GM19328 (cell line): ENCODE measurements at regions not wholly inside any gene's neighbourhood (a gene's known extent, or its start where the extent isn't known, plus 50 kb on each side); places are given as distances from the start of the nearest gene placed in this dataset.
"Not testable (repeated sequence)": the region's sequence is repeated elsewhere in the genome, so short reads cannot be mapped to it uniquely, and the experiment has no call there.

Experiments
- ATAC-seq: cut with Tn5 transposase; IDR thresholded peaks from one replicate; pipeline ENCODE4 v1.9.1; 2021; ENCODE audit warnings: mild to moderate bottlenecking, moderate library complexity; ENCODE audit not compliant: unreplicated experiment

DNA sequence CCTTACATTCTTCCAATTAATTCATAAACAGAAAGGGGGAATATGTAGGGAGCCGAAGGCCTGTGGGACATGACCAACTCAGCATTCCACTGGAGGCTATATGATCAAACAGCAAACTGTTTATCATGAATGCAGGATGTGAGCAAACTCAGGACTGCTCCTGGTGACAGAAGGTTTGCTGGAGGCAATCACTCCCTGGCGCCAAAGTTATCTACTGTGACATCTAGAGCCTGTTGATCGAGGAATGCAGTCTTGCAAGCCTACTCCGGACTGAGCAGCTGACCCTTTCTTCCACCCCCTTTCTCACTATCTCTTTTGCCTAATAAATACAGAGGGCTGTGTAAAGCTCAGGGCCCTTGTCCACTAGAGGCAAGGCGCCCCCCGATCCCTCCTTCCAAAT is 122.0 kb upstream of the ZCCHC13 start:
- ATAC-seq: not testable (repeated sequence)

DNA sequence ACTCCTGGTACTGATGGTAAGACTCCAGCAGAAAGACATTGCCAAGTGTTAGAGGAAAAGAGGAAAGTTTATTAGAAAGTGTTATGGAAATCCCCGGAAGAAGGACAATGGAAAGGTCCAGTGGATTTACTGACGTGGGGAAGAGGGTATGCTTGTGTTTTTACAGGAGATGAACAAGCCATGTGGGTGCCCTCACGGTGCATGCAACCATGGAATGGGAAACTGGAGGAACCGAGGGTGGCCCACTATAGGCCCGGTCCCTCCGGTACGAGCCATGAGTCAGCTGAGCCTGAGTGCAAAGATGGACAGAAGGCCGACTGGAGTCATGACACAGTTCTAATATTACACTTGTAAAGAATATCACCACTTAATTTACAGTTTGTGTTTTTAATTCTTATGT is 123.3 kb upstream of the ZCCHC13 start:
- no peak for ATAC-seq

DNA sequence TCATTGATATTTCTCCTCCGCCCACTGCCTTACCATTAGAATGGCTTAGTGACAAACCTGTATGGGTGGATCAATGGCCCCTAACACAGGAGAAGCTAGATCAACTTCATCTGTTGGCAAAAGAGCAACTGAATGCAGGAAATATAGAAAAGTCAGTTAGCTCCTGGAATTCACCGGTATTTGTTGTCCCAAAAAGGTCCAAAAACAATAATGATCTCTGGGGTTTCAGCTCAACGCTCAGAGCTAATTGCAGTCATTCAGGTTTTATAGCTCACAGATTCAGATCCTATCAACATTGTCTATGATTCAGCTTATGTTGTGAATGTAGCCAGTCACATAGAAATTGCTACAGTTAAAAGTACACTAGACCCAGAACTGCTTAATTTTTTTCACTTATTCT is 124.0 kb upstream of the ZCCHC13 start:
- no peak for ATAC-seq

DNA sequence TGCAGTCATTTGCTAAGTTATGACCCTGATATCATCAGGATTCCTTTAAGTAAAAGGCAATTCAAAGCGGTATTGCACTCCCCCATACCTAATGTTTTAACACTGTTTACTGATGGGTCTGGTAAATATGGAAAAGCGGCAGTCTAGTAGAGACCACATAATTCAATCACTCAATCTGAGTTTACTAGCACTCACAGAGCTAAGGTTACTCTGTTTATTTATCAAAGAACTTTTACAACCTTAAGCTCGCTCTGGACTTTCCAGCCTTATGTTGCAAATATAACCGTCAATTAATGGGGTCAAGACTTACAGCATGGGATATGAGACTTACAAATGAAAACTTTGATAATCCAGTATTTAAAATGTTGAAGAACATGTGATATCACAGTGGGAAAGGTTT is 124.5 kb upstream of the ZCCHC13 start:
- ATAC-seq: no peak

- no peak for ATAC-seq
Measured at GRCh38 chrX:74179071-74179470, 124.9 kb upstream of the ZCCHC13 start.

GRCh38 chrX:74178536-74178935 is 125.4 kb upstream of the ZCCHC13 start:
- ATAC-seq: no peak

DNA sequence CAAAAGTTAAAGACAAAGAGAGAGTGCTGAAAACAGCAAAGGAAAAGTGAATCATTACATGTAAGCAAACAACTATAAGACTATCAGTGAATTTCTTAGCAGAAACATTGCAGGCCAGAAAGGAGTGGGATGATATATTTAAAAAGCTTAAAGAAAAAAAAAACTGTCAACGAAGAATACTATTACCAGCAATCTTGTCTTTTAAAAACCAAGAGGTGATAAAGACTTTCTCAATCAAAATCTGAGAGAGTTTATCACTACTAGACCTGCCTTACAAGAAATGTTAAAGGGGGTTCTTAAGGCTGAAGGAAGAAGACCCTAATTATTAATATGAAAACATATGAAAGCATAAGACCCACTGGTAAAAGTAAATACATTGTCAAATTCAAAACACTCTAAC is 132.5 kb upstream of the ZCCHC13 start:
- ATAC-seq: no peak

GRCh38 chrX:74162199-74162598 is 141.8 kb upstream of the ZCCHC13 start:
- no peak for ATAC-seq

DNA sequence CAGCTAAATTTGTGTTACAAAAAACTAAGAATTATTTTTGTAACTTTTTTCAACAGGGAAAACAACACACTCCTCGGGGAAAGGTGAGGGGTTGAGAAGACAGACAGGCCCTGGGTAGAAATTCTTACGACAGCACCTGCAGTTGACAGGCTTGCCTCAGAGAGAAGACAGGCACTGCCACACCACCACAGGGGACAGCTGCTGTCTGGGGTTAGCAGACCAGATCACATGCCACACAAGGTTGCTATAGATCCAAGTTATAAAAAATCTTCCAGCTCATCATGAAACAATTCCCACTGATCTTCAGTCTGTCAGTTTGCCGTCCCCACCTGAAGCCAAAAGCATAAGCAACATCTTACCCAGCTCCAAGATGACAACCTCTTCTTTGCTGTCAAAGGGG is 143.2 kb upstream of the ZCCHC13 start:
- no peak for ATAC-seq

- no peak for ATAC-seq
Measured at GRCh38 chrX:74160358-74160757, 143.6 kb upstream of the ZCCHC13 start.

DNA sequence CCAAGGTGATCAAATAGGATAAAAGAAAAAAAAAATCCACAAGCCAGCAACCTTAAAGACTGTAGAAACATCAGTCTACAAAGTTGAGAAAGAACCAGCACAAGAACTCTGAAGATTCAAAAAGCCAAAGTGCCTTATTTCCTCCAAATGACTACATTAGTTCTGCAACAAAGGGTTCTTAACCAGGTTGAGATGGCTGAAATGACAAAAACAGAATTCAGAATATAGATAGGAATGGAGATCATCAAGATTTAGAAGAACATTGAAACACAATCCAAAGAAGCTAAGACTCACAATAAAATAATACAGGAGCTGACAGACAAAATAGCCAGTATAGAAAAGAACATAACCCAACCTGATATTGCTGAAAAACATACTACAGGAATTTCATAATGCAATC is 156.5 kb upstream of the ZCCHC13 start:
- no peak for ATAC-seq

DNA sequence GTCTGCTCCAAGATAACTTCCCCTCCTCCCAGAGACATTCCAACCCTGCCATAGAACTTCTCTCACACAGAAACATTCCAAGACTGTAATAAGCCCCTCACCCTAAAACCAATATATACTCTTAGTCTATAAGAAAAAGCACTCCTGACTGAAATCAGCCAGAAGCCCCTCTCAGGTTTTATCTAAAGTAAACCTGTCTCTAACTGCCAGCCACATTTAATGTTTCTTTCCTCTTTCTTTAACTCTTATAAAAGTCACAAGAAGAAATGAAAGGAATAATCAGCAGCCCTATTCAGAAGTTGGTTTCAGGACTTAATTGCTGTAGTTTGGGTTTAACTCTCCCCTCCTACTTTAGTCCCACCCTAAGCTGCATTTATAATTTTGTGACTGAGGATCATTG is 165.0 kb upstream of the ZCCHC13 start:
- ATAC-seq: no peak

DNA sequence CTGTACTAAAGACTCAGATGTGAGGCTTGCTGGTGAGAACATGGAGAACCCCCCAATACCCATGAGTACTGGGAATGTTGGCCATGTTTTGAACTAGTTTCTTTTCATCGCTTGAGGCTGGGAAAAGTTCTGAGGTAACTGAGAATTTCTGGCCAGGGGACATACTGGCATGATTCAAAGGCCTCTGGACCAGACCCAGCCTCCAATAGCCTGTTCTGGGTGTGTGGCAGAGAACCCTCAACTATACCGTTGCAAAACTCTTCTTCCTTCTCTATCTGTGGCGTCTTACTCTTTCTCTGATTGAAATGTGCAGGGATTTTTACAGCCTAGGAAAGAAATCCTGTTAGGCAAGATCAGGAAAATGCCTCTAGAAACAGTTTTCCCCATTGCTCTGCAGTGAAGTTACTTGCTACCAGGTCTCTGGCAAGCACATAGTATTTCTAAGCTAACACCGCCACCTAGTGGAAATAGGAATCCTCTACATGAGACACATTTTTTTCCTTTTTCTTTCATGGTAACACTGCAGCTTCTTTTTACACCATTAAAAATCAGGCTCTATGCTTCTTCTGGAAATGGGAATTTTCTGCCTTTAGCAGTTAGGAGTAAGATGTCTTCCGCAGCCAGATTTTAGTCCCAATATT is 170.7 kb upstream of the ZCCHC13 start:
- no peak for ATAC-seq

- ATAC-seq: no peak
Measured at GRCh38 chrX:74132280-74132679, 171.7 kb upstream of the ZCCHC13 start.

- no peak for ATAC-seq
Measured at GRCh38 chrX:74119016-74119910, 184.7 kb upstream of the ZCCHC13 start.

DNA sequence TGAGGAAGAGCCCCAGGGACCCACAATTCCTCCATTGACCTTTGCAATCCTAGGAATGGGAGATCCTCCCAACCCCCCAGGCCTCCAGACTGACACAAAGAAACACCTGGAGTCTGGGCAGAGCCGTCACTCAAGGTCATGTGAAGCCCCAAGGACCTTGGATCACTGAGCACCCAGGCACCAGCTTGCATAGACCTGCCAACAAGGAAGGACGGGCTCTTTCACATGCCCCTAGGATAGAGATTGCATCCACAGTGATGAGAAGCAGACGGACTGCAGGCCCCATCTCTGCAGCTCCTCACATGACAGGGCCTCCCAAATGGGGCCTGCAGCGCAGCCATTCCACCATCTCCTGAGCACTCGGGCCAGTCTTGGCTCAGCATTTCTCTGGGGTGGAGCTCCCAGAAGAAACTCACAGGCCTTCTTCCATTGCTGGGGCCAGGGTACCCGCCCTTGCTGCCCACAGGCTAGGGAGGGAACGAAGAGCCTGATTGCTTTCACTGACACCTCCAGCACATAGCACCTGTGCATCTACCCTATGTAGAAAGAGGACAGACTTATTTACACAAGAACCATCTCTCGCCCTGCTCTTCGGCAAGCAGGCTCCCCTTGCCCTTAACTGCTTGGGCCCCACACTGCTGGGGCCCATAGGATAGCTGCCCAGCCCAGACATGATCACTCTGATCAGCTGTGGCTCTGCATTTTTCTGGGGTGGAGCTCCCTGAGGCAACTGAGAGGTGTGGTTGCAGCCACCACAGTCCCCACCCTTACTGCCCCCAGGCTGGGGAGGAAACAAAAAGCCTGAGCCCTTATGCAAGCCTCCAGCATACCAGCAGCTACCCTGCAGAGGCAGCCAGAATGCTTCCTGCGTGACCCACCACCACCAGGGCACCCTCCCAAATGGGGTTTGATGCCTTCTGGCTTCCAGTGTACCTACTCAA is 185.7 kb upstream of the ZCCHC13 start:
- ATAC-seq: no peak

DNA sequence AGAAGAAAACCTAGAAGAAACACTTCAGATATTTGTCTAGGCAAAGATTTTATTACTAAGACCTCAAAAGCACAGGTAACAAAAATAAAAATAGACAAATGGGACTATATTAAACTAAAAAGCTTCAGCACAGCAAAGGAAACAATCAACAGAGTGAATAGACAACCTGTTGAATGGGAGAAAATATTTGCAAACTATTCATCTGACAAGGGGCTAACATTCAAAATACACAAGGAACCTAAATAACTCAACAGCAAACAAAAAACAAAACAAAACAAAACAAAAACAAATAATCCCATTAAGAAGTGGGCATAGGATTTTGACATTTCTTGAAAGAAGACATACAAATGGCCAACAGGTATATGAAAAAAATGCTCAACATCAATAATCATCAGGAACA is 192.7 kb upstream of the ZCCHC13 start:
- ATAC-seq: no peak

DNA sequence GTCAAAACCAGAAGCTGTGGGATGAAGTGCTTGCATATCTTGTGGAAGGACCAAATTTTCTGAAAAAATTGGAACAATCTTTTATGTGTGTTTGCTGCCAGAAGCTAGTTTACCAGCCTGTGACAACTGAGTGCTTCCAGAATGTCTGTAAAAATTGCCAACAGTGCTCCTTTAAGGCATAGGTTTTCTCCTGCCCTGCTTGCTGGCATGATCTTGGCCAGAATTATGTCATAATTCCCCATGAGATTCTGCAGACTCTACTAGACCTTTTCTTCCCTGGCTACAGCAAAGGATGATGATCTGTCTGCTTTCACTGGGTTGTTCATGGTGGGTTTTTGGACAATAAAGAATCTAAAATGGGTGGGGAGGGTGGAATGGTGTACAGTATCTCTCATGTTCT is 196.3 kb upstream of the ZCCHC13 start:
- ATAC-seq: no peak

GRCh38 chrX:74104356-74105015 is 199.5 kb upstream of the ZCCHC13 start:
- no peak for ATAC-seq

- not testable (repeated sequence) for ATAC-seq
Measured at GRCh38 chrX:74098407-74098806, 205.6 kb upstream of the ZCCHC13 start.

GRCh38 chrX:74090049-74090448 is 213.9 kb upstream of the ZCCHC13 start:
- ATAC-seq: no peak
